ENCODE measurements at regions not wholly inside any gene's neighbourhood (a gene's known extent, or its start where the extent isn't known, plus 50 kb on each side); places are given as distances from the start of the nearest gene placed in this dataset.

DNA sequence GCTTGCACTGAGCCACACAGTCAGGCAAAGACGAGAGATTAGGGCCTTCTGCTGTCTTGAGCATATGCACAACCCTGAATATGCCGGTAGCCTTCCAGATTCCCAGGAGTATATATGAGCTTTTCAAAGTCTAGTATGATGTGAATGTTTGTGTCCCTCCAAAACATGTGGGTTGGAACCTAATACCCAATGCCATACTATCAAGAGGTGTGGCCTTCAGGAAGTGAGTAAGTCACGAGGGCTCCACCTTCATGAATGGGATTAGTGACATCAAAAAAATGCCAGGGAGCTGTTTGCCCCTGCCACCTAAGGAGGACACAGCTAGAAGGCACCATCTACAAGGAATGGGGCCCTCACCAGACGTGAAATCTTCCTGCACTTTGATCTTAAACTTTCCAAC is 105.2 kb downstream of the CH25H start:
- H3K36me3 Mint-ChIP-seq (ENCODE audit: low read depth) = peaks cover 1% of the 10 kb centered on the region
- H3K4me1 Mint-ChIP-seq = peaks cover 2% of the 10 kb centered on the region
- Histone ChIP-seq H3K9me3 (ENCODE audit: control insufficient read depth, low read length) (peaks cover 7% of the 10 kb centered on the region), H3K27ac (ENCODE audit: low read depth, low read length) (no peak overlapping the region), H3K4me3 (ENCODE audit: low read length) (no peak overlapping the region), H3K36me3 (ENCODE audit: control insufficient read depth, insufficient read depth, low read length) (no peaks in the 10 kb centered on the region), H3K9ac (ENCODE audit: extremely low read depth, low read length, poor library complexity, severe bottlenecking) (no peak overlapping the region), H3K27me3 (ENCODE audit: control insufficient read depth, insufficient read depth, low read length, poor library complexity, severe bottlenecking) (no peaks in the 10 kb centered on the region), H3K4me1 (ENCODE audit: control insufficient read depth, insufficient read depth, low read length) (no peaks in the 10 kb centered on the region)
- no peak for DNase-seq
- no peak overlapping the region for H3K4me3 Mint-ChIP-seq
- WGBS, 2 experiments (ENCODE audit: insufficient coverage in 1 of 2, insufficient read length in 1 of 2) = 90 to 94% methylated on average over 3 to 4 of the region's 4 CpGs
- H3K27ac Mint-ChIP-seq = no peak overlapping the region
- no peak for TF ChIP-seq CTCF (conservative IDR thresholded peaks at IDR 0.05)
- peaks cover 7% of the 10 kb centered on the region for H3K9me3 Mint-ChIP-seq
- no peaks in the 10 kb centered on the region for H3K27me3 Mint-ChIP-seq (ENCODE audit: insufficient read depth)

GRCh38 chr10:89100680-89101079 is 106.4 kb downstream of the CH25H start:
- no peaks in the 10 kb centered on the region for H3K4me1 ChIP-seq (ENCODE audit: control insufficient read depth, insufficient read depth, low read length)
- H3K36me3 ChIP-seq (ENCODE audit: control insufficient read depth, insufficient read depth, low read length) = no peaks in the 10 kb centered on the region
- Mint-ChIP-seq H3K36me3 (ENCODE audit: low read depth) (no peaks in the 10 kb centered on the region), H3K27me3 (ENCODE audit: insufficient read depth) (no peaks in the 10 kb centered on the region), H3K9me3 (no peaks in the 10 kb centered on the region), H3K27ac (no peak overlapping the region), H3K4me3 (no peak overlapping the region), H3K4me1 (peaks cover 2% of the 10 kb centered on the region)
- no peak overlapping the region for H3K4me3 ChIP-seq (ENCODE audit: low read length)
- WGBS, 2 experiments (ENCODE audit: insufficient coverage in 1 of 2, insufficient read length in 1 of 2) = 86 to 92% methylated on average over 2 to 3 of the region's 4 CpGs
- H3K9ac ChIP-seq (ENCODE audit: extremely low read depth, low read length, poor library complexity, severe bottlenecking) = no peak overlapping the region
- H3K9me3 ChIP-seq (ENCODE audit: control insufficient read depth, low read length) = no peaks in the 10 kb centered on the region
- no peaks in the 10 kb centered on the region for H3K27me3 ChIP-seq (ENCODE audit: control insufficient read depth, insufficient read depth, low read length, poor library complexity, severe bottlenecking)
- no peak for DNase-seq
- no peak for TF ChIP-seq CTCF (conservative IDR thresholded peaks at IDR 0.05)
- no peak overlapping the region for H3K27ac ChIP-seq (ENCODE audit: low read depth, low read length)

- Histone ChIP-seq H3K27ac (ENCODE audit: low read depth, low read length) (no peak overlapping the region), H3K9me3 (ENCODE audit: control insufficient read depth, low read length) (no peaks in the 10 kb centered on the region), H3K4me1 (ENCODE audit: control insufficient read depth, insufficient read depth, low read length) (peaks cover 12% of the 10 kb centered on the region), H3K27me3 (ENCODE audit: control insufficient read depth, insufficient read depth, low read length, poor library complexity, severe bottlenecking) (no peaks in the 10 kb centered on the region), H3K9ac (ENCODE audit: extremely low read depth, low read length, poor library complexity, severe bottlenecking) (no peak overlapping the region), H3K36me3 (ENCODE audit: control insufficient read depth, insufficient read depth, low read length) (no peaks in the 10 kb centered on the region), H3K4me3 (ENCODE audit: low read length) (no peak overlapping the region)
- 92 to 93% methylated on average over 2 of the region's 2 CpGs for WGBS, 2 experiments (ENCODE audit: insufficient coverage in 1 of 2, insufficient read length in 1 of 2)
- Mint-ChIP-seq H3K4me1 (peaks cover 23% of the 10 kb centered on the region), H3K27me3 (ENCODE audit: insufficient read depth) (no peaks in the 10 kb centered on the region), H3K27ac (no peak overlapping the region), H3K36me3 (ENCODE audit: low read depth) (no peaks in the 10 kb centered on the region), H3K4me3 (no peak overlapping the region), H3K9me3 (no peaks in the 10 kb centered on the region)
- DNase-seq = no peak
- no peak for TF ChIP-seq CTCF (conservative IDR thresholded peaks at IDR 0.05)
Observed at GRCh38 chr10:89097226-89097625, 106.6 kb downstream of the FAS start.

Data from endodermal cell (in vitro differentiated cells).